GM12878 (cell line): ENCODE measurements at regions not wholly inside any gene's neighbourhood (a gene's known extent, or its start where the extent isn't known, plus 50 kb on each side); places are given as distances from the start of the nearest gene placed in this dataset.

Source experiments
- BACH1 ChIP-seq: fragments of 450-650 bp; IDR thresholded peaks from 2 replicates; pipeline ENCODE4 v1.6.1; 2017; ENCODE audit warnings: mild to moderate bottlenecking, borderline replicate concordance
- BCL3 ChIP-seq: IDR thresholded peaks from 2 replicates; pipeline ENCODE4 v1.6.1; 2011; ENCODE audit warnings: borderline replicate concordance, low read depth, mild to moderate bottlenecking, moderate library complexity, low read length; ENCODE audit not compliant: insufficient read depth, poor library complexity, severe bottlenecking
- CBFB ChIP-seq: IDR thresholded peaks from 2 replicates; pipeline ENCODE4 v1.6.1; 2016; ENCODE audit warnings: antibody characterized with exemption, low read depth
- CEBPB ChIP-seq, 2 experiments: fragments of 150-350 bp in 1 of 2; IDR thresholded peaks; 2 replicates each; pipeline ENCODE4 v1.6.1; 2012 to 2014; ENCODE audit warnings: low read depth in 2 of 2, low read length in 2 of 2, borderline replicate concordance in 1 of 2, inconsistent platforms in 1 of 2
- DPF2 ChIP-seq: fragments of 450-650 bp; IDR thresholded peaks from 2 replicates; pipeline ENCODE4 v1.6.1; 2017; ENCODE audit warnings: mild to moderate bottlenecking
- ESRRA ChIP-seq: IDR thresholded peaks from 2 replicates; pipeline ENCODE4 v1.6.1; 2012; ENCODE audit warnings: mild to moderate bottlenecking, low read length, improper control_type of control experiment
- FOXK2 ChIP-seq: fragments of 450-650 bp; IDR thresholded peaks from 2 replicates; pipeline ENCODE4 v1.6.1; 2017; ENCODE audit warnings: mild to moderate bottlenecking, moderate library complexity
- KAT2A ChIP-seq: conservative IDR thresholded peaks from 2 replicates; pipeline ENCODE4 v1.6.1; 2011; ENCODE audit warnings: low read depth, low read length; ENCODE audit not compliant: control insufficient read depth
- NFIC ChIP-seq: IDR thresholded peaks from 2 replicates; pipeline ENCODE4 v1.6.1; 2012; ENCODE audit warnings: low read depth, mild to moderate bottlenecking, inconsistent platforms, low read length, moderate library complexity
- NR2C2 ChIP-seq: IDR thresholded peaks from 2 replicates; pipeline ENCODE4 v1.6.1; 2011; ENCODE audit warnings: borderline replicate concordance, low read depth; ENCODE audit not compliant: control insufficient read depth, insufficient read length
- NR2F1 ChIP-seq: fragments of 450-650 bp; conservative IDR thresholded peaks from 2 replicates; pipeline ENCODE4 v1.6.1; 2017; ENCODE audit warnings: mild to moderate bottlenecking
- PAX8 ChIP-seq: fragments of 450-650 bp; IDR thresholded peaks from 2 replicates; pipeline ENCODE4 v1.6.1; 2017; ENCODE audit warnings: mild to moderate bottlenecking, moderate library complexity
- PBX3 ChIP-seq: IDR thresholded peaks from 2 replicates; pipeline ENCODE4 v1.6.1; 2011; ENCODE audit warnings: mild to moderate bottlenecking, low read depth, low read length, moderate library complexity; ENCODE audit not compliant: insufficient replicate concordance
- PKNOX1 ChIP-seq: fragments of 450-650 bp; IDR thresholded peaks from 2 replicates; pipeline ENCODE4 v1.6.1; 2016; ENCODE audit warnings: mild to moderate bottlenecking
- RB1 ChIP-seq: fragments of 450-650 bp; formaldehyde crosslinking; IDR thresholded peaks from 2 replicates; pipeline ENCODE4 v1.6.1; 2017; ENCODE audit warnings: mild to moderate bottlenecking, borderline replicate concordance
- SP1 ChIP-seq: IDR thresholded peaks from one replicate; pipeline ENCODE4 v1.6.1; 2011; ENCODE audit warnings: low read depth, low read length
- ZBTB33 ChIP-seq: fragments of 450-650 bp; IDR thresholded peaks from 2 replicates; pipeline ENCODE4 v1.6.1; 2017; ENCODE audit warnings: mild to moderate bottlenecking
- ZNF592 ChIP-seq: fragments of 450-650 bp; IDR thresholded peaks from 2 replicates; pipeline ENCODE4 v1.6.1; 2017; ENCODE audit warnings: mild to moderate bottlenecking, moderate library complexity
- TF ChIP-seq, protein P1 (sequence below): fragments of 450-650 bp; IDR thresholded peaks from 2 replicates; pipeline ENCODE4 v1.6.1; 2016; ENCODE audit warnings: mild to moderate bottlenecking

DNA sequence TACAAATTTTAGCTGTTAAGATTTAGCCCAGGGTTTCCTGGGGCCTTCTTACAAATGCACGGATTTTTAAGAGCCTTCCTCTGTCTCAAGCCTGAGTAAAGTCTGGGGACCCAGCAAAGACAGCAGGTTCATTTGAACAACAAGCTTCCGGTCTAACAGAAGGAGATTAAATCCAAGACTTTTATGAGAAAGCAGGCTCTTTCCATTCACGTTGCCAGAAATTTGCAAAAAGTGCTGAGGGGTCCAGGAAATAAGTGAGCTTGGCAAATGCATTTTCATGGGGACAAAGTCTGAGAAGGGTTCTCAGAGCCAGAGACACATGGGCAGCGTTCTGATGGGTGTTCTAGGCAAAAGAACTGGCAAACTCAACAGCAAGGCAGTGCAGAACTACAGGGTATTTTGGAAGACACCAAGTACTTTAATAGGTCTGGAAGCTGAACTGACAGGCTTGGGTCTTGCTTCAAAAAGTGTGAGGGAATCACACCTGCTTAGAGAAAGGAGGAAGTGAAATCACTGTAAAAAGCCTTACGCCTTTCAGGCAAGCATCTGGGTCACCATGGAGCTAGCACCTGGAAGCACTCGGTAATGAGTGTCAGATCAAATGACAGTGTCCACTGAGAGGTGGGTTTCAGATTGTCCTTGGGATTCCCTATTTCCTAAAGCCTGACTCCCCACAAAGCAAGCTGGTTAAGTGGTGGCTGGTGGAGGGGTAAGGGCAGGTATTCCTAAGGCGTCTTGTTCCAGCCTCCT is 115.8 kb upstream of the ARHGEF3 start (continued):
- no peak for TF ChIP-seq CBFB
- peak; percentile 85 for TF ChIP-seq PKNOX1
- TF ChIP-seq, protein P1, sequence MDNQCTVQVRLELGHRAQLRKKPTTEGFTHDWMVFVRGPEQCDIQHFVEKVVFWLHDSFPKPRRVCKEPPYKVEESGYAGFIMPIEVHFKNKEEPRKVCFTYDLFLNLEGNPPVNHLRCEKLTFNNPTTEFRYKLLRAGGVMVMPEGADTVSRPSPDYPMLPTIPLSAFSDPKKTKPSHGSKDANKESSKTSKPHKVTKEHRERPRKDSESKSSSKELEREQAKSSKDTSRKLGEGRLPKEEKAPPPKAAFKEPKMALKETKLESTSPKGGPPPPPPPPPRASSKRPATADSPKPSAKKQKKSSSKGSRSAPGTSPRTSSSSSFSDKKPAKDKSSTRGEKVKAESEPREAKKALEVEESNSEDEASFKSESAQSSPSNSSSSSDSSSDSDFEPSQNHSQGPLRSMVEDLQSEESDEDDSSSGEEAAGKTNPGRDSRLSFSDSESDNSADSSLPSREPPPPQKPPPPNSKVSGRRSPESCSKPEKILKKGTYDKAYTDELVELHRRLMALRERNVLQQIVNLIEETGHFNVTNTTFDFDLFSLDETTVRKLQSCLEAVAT: no peak
- TF ChIP-seq RB1: no peak
- TF ChIP-seq KAT2A: no peak
- no peak for TF ChIP-seq DPF2
- TF ChIP-seq ESRRA: no peak
- no peak for TF ChIP-seq NR2C2
- no peak for TF ChIP-seq PAX8
- TF ChIP-seq BCL3: no peak
- TF ChIP-seq BACH1: peak; percentile 88; the same call in 1 of the 2 replicates
- no peak for TF ChIP-seq CEBPB (IDR thresholded peaks at IDR 0.05; ENCODE audit: borderline replicate concordance in 1 of 2, low read depth in 2 of 2, low read length in 2 of 2)
- TF ChIP-seq FOXK2: no peak
- peak; percentile 62 for TF ChIP-seq PBX3
- TF ChIP-seq NR2F1: no peak; the same call in 1 of the 2 replicates
- no peak for TF ChIP-seq ZBTB33
- no peak for TF ChIP-seq ZNF592
- TF ChIP-seq NFIC: no peak
- no peak for TF ChIP-seq SP1
